Choroid plexus epithelial cell (primary cell): ENCODE measurements at regions not wholly inside any gene's neighbourhood (a gene's known extent, or its start where the extent isn't known, plus 50 kb on each side); places are given as distances from the start of the nearest gene placed in this dataset.
"Not testable (repeated sequence)": the region's sequence is repeated elsewhere in the genome, so short reads cannot be mapped to it uniquely, and the experiment has no call there.

Experiments
- DNase-seq: peaks from one replicate; pipeline ENCODE4 v3.0.0-alpha.2; 2010; ENCODE audit warnings: low read depth
- H3K4me3 ChIP-seq: 2 replicates; pipeline ENCODE4 v1.5.1; 2011; ENCODE audit warnings: low read depth, mild to moderate bottlenecking, control low read depth, low read length, moderate library complexity
- TF ChIP-seq, protein P1 (sequence below): conservative IDR thresholded peaks from 2 replicates; pipeline ENCODE4 v1.5.1; 2011; ENCODE audit warnings: low read depth, mild to moderate bottlenecking, control low read depth, inconsistent platforms, low read length, moderate library complexity

DNA sequence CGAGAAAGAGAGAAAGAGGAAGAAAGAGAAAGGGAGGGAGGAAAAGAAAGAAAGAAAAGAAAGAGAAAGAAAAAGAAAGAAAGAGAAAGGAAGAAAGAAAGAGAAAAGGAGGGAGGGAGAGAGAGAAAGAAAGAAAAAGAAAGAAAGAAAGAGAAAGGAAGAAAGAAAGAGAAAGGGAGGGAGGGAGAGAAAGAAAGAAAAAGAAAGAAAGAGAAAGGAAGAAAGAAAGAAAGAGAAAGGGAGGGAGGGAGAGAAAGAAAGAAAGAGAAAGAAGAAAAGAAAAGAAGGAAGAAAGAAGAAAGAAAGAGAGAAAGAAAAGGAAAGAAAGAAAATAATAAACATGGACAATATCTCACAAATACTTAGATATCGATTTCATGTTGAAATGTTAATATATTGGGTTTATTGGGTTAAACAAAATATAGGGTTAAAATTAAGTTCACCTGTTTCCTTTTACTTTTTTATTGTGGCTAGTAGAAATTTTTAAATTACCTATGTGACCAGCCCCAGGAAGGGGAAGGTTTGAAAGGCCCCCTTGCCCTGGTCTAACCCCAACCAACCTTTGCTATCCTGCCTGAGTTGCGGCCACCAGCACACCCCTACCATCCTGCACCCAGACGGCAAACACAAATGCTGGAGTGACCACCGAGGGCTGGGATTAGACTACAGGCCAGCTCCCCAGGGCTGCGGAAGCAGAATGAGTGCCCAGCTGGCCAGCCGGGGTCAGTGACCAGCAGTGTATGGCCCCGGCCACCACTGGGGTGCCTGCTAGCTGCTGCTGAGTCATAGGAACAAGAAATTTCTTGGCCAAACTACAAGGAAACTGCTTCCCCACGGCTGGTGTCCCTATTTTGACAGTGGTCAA, 81.0 kb upstream of the FGF3 start:
- peak; percentile 35 for DNase-seq
- H3K4me3 ChIP-seq, result no peak overlapping the region
- TF ChIP-seq, protein P1, sequence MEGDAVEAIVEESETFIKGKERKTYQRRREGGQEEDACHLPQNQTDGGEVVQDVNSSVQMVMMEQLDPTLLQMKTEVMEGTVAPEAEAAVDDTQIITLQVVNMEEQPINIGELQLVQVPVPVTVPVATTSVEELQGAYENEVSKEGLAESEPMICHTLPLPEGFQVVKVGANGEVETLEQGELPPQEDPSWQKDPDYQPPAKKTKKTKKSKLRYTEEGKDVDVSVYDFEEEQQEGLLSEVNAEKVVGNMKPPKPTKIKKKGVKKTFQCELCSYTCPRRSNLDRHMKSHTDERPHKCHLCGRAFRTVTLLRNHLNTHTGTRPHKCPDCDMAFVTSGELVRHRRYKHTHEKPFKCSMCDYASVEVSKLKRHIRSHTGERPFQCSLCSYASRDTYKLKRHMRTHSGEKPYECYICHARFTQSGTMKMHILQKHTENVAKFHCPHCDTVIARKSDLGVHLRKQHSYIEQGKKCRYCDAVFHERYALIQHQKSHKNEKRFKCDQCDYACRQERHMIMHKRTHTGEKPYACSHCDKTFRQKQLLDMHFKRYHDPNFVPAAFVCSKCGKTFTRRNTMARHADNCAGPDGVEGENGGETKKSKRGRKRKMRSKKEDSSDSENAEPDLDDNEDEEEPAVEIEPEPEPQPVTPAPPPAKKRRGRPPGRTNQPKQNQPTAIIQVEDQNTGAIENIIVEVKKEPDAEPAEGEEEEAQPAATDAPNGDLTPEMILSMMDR, result no peak

DNA sequence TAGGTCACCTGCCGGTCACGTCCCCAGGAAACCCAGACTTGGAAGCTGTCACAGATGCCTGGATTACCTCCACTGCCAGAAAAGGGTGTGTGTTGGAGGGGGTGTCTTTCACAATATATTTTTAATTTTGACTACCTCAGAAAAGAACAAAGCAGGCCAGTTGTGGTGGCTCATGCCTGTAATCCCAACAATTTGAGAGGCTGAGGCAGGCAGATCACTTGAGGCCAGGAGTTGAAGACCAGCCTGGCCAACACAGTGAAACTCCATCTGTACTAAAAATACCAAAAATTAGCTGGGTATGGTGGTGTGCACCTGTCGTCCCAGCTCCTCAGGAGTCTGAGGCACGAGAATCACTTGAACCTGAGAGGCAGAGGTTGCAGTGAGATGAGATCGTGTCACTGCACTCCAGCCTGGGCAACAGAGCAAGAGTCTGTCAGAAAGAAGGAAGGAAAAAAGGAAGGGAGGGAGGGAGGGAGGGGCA, 81.6 kb upstream of the FGF3 start:
- not testable (repeated sequence) for H3K4me3 ChIP-seq, DNase-seq

DNA sequence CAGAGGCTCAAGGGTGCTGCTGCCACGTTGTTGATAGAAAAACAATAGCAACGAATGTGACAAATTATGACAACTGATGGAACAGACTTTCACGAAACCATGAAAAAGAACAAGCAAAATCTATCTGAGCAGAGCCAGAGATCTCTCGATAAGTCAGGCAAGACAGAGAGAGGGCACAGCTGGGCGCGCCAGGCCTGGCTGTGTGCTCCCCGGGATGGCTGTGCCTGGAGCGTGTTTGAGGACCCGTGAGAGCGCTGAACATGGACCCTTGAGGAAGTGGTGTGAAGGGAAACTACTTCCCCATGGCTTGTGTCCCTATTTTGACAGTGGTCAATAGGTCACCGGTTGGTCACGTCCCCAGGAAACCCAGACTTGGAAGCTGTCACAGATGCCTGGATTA, 83.1 kb upstream of the FGF3 start:
- H3K4me3 ChIP-seq, result no peak overlapping the region
- DNase-seq, result no peak
- TF ChIP-seq, protein P1, result no peak

DNA sequence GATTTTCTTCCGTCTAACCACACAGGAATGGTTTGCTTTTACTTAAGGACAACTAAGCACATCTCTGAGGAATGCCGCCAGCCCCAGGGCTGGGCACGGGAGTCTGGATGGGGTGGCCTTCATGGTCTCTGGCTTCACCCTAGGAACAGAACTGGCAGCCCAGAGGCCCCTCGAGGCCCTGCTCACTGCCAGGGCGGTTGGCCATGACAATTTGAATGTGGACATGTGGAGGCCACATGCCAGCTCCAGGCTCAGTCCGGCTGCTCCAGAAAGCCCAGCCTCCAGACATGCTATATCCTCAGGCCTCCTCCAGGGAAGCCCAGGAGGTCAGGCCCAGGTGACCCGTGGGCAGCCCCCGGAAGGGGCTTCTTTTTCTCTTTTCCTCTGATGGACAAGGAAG, 84.0 kb upstream of the FGF3 start:
- no peak overlapping the region for H3K4me3 ChIP-seq
- no peak for DNase-seq
- TF ChIP-seq, protein P1, result no peak

DNA sequence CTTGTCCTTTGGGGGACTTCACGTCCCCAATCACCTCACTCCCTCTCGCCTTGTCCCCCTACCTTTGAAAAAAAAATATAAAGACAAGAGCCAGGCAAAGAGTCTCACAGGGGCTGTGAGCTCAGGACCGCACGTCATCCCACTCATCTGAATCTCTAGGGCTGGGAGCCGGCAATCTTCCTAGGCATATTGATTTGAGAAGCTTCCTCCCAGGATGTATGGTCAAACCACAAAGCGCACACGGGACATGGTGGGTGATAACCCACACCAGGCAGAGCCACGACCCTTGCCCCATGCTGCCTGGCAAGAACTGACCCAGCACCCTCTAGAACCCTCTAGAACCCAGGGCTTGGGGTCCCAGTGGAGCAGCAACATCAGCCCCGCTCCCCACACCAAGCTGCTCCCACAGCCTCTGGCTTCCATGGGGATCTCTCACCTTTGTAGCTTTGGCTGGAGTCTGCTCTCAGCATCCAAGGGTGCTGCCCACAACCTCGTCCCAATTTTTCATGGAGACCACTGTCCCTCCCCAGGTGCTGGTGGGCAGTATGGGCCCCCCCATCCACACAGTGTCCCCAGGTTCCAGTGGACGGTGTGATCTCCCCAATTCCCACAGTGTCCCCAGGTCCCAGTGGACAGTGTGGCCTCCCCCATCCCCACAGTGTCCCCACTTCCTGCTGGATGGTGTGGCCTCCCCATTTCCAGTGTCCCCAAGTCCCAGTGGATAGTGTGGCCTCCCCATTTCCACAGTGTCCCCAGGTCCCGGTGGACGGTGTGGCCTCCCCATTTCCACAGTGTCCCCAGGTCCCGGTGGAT, 85.2 kb upstream of the FGF3 start:
- TF ChIP-seq, protein P1, result no peak
- H3K4me3 ChIP-seq, result no peak overlapping the region
- no peak for DNase-seq

DNA sequence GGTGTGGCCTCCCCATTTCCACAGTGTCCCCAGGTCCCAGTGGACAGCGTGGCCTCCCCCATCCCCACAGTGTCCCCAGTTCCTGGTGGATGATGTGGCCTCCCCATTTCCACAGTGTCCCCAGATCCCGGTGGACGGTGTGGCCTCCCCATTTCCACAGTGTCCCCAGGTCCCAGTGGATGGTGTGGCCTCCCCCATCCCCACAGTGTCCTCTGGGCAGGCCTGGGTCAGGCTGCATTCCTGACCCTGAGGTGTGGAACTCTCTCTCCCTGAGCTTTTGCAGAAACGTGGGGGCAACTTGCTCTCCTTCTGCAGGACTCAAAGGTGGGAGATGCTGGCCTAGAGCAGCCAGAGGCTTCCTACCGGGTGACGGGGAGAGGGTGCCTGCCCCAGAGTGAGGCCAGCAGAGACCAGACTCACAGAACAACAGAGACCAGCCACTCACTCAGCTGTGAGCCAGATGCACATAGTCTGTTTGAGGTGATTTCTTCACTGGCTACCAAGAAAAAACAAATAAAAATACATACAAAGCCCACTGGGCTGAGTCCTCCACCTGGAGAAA, 85.8 kb upstream of the FGF3 start:
- no peak overlapping the region for H3K4me3 ChIP-seq
- TF ChIP-seq, protein P1, result no peak
- no peak for DNase-seq
